ENCODE measurements at regions not wholly inside any gene's neighbourhood (a gene's known extent, or its start where the extent isn't known, plus 50 kb on each side); places are given as distances from the start of the nearest gene placed in this dataset.
A peak's percentile ranks its signal among the peaks of the same experiment; 100 is the strongest.

- DNase-seq (ENCODE audit: low spot score), result no peak
These were observed 60.3 kb upstream of the CCDC190 start for GRCh38 chr1:162921311-162921710.

GRCh38 chr1:162919034-162919433, 58.1 kb upstream of the CCDC190 start:
- peak; percentile 32 for DNase-seq (ENCODE audit: low spot score)

GRCh38 chr1:162918151-162918754, 57.3 kb upstream of the CCDC190 start:
- peak; percentile 93 for DNase-seq (ENCODE audit: low spot score)

GRCh38 chr1:162916821-162917613, 56.0 kb upstream of the CCDC190 start:
- no peak for DNase-seq (ENCODE audit: low spot score)

- no peak for DNase-seq (ENCODE audit: low spot score)
These were observed 55.4 kb upstream of the CCDC190 start for GRCh38 chr1:162916407-162916806.

GRCh38 chr1:162914601-162915000, 53.6 kb upstream of the CCDC190 start:
- no peak for DNase-seq (ENCODE audit: low spot score)

GRCh38 chr1:162913345-162913744, 52.4 kb upstream of the CCDC190 start:
- DNase-seq (ENCODE audit: low spot score), result peak; percentile 46

- no peak for DNase-seq (ENCODE audit: low spot score)
These were observed 51.2 kb upstream of the CCDC190 start for GRCh38 chr1:162912061-162912667.

Measured in umbilical cord (tissue), 1 donor.